ENCODE measurements at regions not wholly inside any gene's neighbourhood (a gene's known extent, or its start where the extent isn't known, plus 50 kb on each side); places are given as distances from the start of the nearest gene placed in this dataset.

GRCh38 chr1:30400507-30400906 lies 322.9 kb downstream of the MATN1 start:
- no peak for DNase-seq

- no peak for DNase-seq
These were observed 324.4 kb downstream of the MATN1 start for GRCh38 chr1:30399026-30399425.

- no peak for DNase-seq
These were observed 325.8 kb downstream of the MATN1 start for GRCh38 chr1:30397576-30397975.

GRCh38 chr1:30395631-30396030 lies 327.8 kb downstream of the MATN1 start:
- no peak for DNase-seq

- no peak for DNase-seq
These were observed 335.0 kb downstream of the MATN1 start for GRCh38 chr1:30388386-30388785.

- DNase-seq: no peak
These were observed 337.0 kb downstream of the MATN1 start for GRCh38 chr1:30386156-30386926.

GRCh38 chr1:30385246-30385995 lies 338.0 kb downstream of the MATN1 start:
- DNase-seq: no peak

- DNase-seq: peak; percentile 57 to 82
These were observed 338.8 kb downstream of the MATN1 start for GRCh38 chr1:30384286-30385245.

- no peak for DNase-seq
These were observed 340.1 kb downstream of the MATN1 start for GRCh38 chr1:30383221-30383711.

GRCh38 chr1:30382496-30382895 lies 340.9 kb downstream of the MATN1 start:
- no peak for DNase-seq

GRCh38 chr1:30381671-30382365 lies 341.6 kb downstream of the MATN1 start:
- no peak for DNase-seq

GRCh38 chr1:30381266-30381665 lies 342.1 kb downstream of the MATN1 start:
- DNase-seq: no peak

- DNase-seq: no peak
These were observed 342.8 kb downstream of the MATN1 start for GRCh38 chr1:30380625-30380984.

GRCh38 chr1:30379684-30380624 lies 343.4 kb downstream of the MATN1 start:
- DNase-seq: peak; percentile 70

GRCh38 chr1:30378991-30379581 lies 344.3 kb downstream of the MATN1 start:
- DNase-seq: no peak

GRCh38 chr1:30378003-30378596 lies 345.3 kb downstream of the MATN1 start:
- no peak for DNase-seq

GRCh38 chr1:30377230-30378002 lies 346.0 kb downstream of the MATN1 start:
- no peak for DNase-seq

- DNase-seq: no peak
These were observed 347.2 kb downstream of the MATN1 start for GRCh38 chr1:30376054-30376697.

- DNase-seq: no peak
These were observed 348.2 kb downstream of the MATN1 start for GRCh38 chr1:30375156-30375555.
